ENCODE measurements at regions not wholly inside any gene's neighbourhood (a gene's known extent, or its start where the extent isn't known, plus 50 kb on each side); places are given as distances from the start of the nearest gene placed in this dataset.

- Histone ChIP-seq H3K9me3 (ENCODE audit: control insufficient read depth in 1 of 2, insufficient read depth in 1 of 2, low read depth in 1 of 2, low read length in 2 of 2) (no peaks in the 10 kb centered on the region), H2AFZ (ENCODE audit: low read depth, low read length, poor library complexity, severe bottlenecking) (no peak overlapping the region), H4K20me1 (ENCODE audit: insufficient read depth) (no peaks in the 10 kb centered on the region), H3K9ac (ENCODE audit: low read length) (no peak overlapping the region), H3K9me2 (ENCODE audit: insufficient read depth) (no peaks in the 10 kb centered on the region), H3K4me3 (replicated peaks in 1 of 2; ENCODE audit: low read depth in 1 of 2, low read length in 2 of 2) (no peak overlapping the region), H3K4me1 (ENCODE audit: control insufficient read depth in 1 of 2, insufficient read depth in 2 of 2, low read length in 2 of 2) (no peaks in the 10 kb centered on the region), H3K4me2 (ENCODE audit: low read length) (no peak overlapping the region), H3K27ac (ENCODE audit: low read depth, low read length) (no peak overlapping the region), H3K36me3 (ENCODE audit: control insufficient read depth in 1 of 2, insufficient read depth in 2 of 2, low read length in 2 of 2) (no peaks in the 10 kb centered on the region), H3K27me3 (ENCODE audit: insufficient read depth, low read length) (no peaks in the 10 kb centered on the region), H3K79me2 (ENCODE audit: insufficient read depth, low read length) (no peaks in the 10 kb centered on the region)
- no TSS peak for BruUV-seq (replicated peaks)
- ATAC-seq (no peak), DNase-seq (ENCODE audit: low read depth, low spot score) (no peak)
- POLR2A ChIA-PET, result no interaction called here
- RAD21 ChIA-PET (ENCODE audit: low non-redundant PET in 1 of 2, low total read pairs in 2 of 2, uncharacterized antibody in 2 of 2, unreplicated experiment in 2 of 2), result no interaction called here
- no peak for TF ChIP-seq FOSL1 (IDR thresholded peaks at IDR 0.05; ENCODE audit: low read depth)
- no peak for TF ChIP-seq POLR2A (IDR thresholded peaks at IDR 0.05; ENCODE audit: borderline replicate concordance, extremely low read depth, insufficient read depth, insufficient read length)
- TF ChIP-seq SIN3A (IDR thresholded peaks at IDR 0.05; ENCODE audit: low read depth), result no peak
- TF ChIP-seq ZBTB33 (IDR thresholded peaks at IDR 0.05; ENCODE audit: extremely low read depth, insufficient replicate concordance, low read length), result no peak
- no peak for TF ChIP-seq ATF3 (IDR thresholded peaks at IDR 0.05)
- no peak for TF ChIP-seq ZFX (IDR thresholded peaks at IDR 0.05)
- TF ChIP-seq EZH2 (IDR thresholded peaks at IDR 0.05), result no peak
- TF ChIP-seq POLR2AphosphoS5 (IDR thresholded peaks at IDR 0.05; ENCODE audit: low read depth, low read length), result no peak
- no peak for TF ChIP-seq RAD21 (IDR thresholded peaks at IDR 0.05; ENCODE audit: low read depth)
- TF ChIP-seq ELF1 (IDR thresholded peaks at IDR 0.05; ENCODE audit: borderline replicate concordance, low read depth), result no peak
- no peak for TF ChIP-seq JUND (IDR thresholded peaks at IDR 0.05)
- no peak for TF ChIP-seq SRF (IDR thresholded peaks at IDR 0.05; ENCODE audit: low read depth)
- no peak for TF ChIP-seq CBX3 (IDR thresholded peaks at IDR 0.05; ENCODE audit: low read depth)
- no peak for TF ChIP-seq TCF7L2 (IDR thresholded peaks at IDR 0.05; ENCODE audit: borderline replicate concordance, extremely low read depth, insufficient read depth, insufficient read length)
- no peak for TF ChIP-seq ZNF274 (IDR thresholded peaks at IDR 0.05; ENCODE audit: low read depth, low read length)
- no peak for TF ChIP-seq MAX (IDR thresholded peaks at IDR 0.05)
- TF ChIP-seq EGR1 (IDR thresholded peaks at IDR 0.05; ENCODE audit: low read depth), result no peak
- TF ChIP-seq YY1 (IDR thresholded peaks at IDR 0.05; ENCODE audit: extremely low read depth, insufficient replicate concordance, low read depth, low read length), result no peak
- CTCF ChIA-PET, result no interaction called here
- intact Hi-C loops (cut with micrococcal nuclease), result no loop called here
Observed at GRCh38 chr4:152016303-152016620, 255.5 kb upstream of the GATB start.
